Activated CD4-positive, alpha-beta T cell treated with anti-CD3 and anti-CD28 coated beads, Interleukin-2, amount 50 U/mL, for 24 hours (primary cell): ENCODE measurements at regions not wholly inside any gene's neighbourhood (a gene's known extent, or its start where the extent isn't known, plus 50 kb on each side); places are given as distances from the start of the nearest gene placed in this dataset.

ENCODE experiments used
- DNase-seq, 2 donors: peaks; one replicate each; pipeline ENCODE4 v3.0.0-alpha.2; 2020; ENCODE audit warnings: low read depth in 1 of 2, low spot score in 1 of 2

- DNase-seq, result no peak
Measured at GRCh38 chr6:14676977-14677781, 559.6 kb downstream of the CD83 start.

- DNase-seq, result no peak
Measured at GRCh38 chr6:14681699-14682487, 564.0 kb upstream of the JARID2 start.

GRCh38 chr6:14682812-14683211, 563.1 kb upstream of the JARID2 start:
- DNase-seq, result no peak

GRCh38 chr6:14689639-14690038, 556.2 kb upstream of the JARID2 start:
- no peak for DNase-seq

- DNase-seq, result no peak
Measured at GRCh38 chr6:14690120-14691056, 555.5 kb upstream of the JARID2 start.

GRCh38 chr6:14692208-14692607, 553.7 kb upstream of the JARID2 start:
- DNase-seq, result no peak

GRCh38 chr6:14693301-14694192, 552.3 kb upstream of the JARID2 start:
- no peak for DNase-seq

GRCh38 chr6:14694308-14694707, 551.6 kb upstream of the JARID2 start:
- DNase-seq, result no peak

- no peak for DNase-seq
Measured at GRCh38 chr6:14695579-14695978, 550.3 kb upstream of the JARID2 start.

GRCh38 chr6:14696367-14696766, 549.5 kb upstream of the JARID2 start:
- no peak for DNase-seq

- no peak for DNase-seq
Measured at GRCh38 chr6:14697427-14697826, 548.4 kb upstream of the JARID2 start.

- DNase-seq, result no peak
Measured at GRCh38 chr6:14699803-14700601, 545.9 kb upstream of the JARID2 start.

- no peak for DNase-seq
Measured at GRCh38 chr6:14701946-14702345, 543.9 kb upstream of the JARID2 start.

GRCh38 chr6:14702678-14703077, 543.2 kb upstream of the JARID2 start:
- no peak for DNase-seq

- no peak for DNase-seq
Measured at GRCh38 chr6:14703586-14703985, 542.3 kb upstream of the JARID2 start.

GRCh38 chr6:14704383-14705271, 541.2 kb upstream of the JARID2 start:
- no peak for DNase-seq

- DNase-seq, result no peak
Measured at GRCh38 chr6:14705841-14706377, 540.0 kb upstream of the JARID2 start.

GRCh38 chr6:14706378-14706929, 539.4 kb upstream of the JARID2 start:
- peak; percentile 53 to 62 for DNase-seq
